Calu3 (cell line): ENCODE measurements at regions not wholly inside any gene's neighbourhood (a gene's known extent, or its start where the extent isn't known, plus 50 kb on each side); places are given as distances from the start of the nearest gene placed in this dataset.

ENCODE experiments used
- BruUV-seq: library from RNA; stranded (reverse); fragments of 400-500 nt; replicated peaks from 2 replicates; lab custom pipeline; 2021; lab: Mats Ljungman, UMichigan
- CTCF ChIA-PET: fragments of 300-600 bp; sonication (Branson Sonifier 250); formaldehyde crosslinking; loops from one replicate; lab custom pipeline; 2022; ENCODE audit warnings: antibody characterized with exemption; lab: Charles Lee
- DNase-seq: peaks from one replicate; pipeline ENCODE4 v3.0.0; 2022
- H3K27ac Mint-ChIP-seq: one replicate; pipeline ENCODE4 v1.8.0; 2022; ENCODE audit warnings: mixed read lengths; ENCODE audit not compliant: unreplicated experiment
- H3K27me3 Mint-ChIP-seq: one replicate; pipeline ENCODE4 v1.8.0; 2022; ENCODE audit warnings: mixed read lengths; ENCODE audit not compliant: unreplicated experiment
- H3K36me3 Mint-ChIP-seq: one replicate; pipeline ENCODE4 v1.8.0; 2022; ENCODE audit warnings: mild to moderate bottlenecking, moderate library complexity, mixed read lengths; ENCODE audit not compliant: insufficient read depth, unreplicated experiment
- H3K4me1 Mint-ChIP-seq: one replicate; pipeline ENCODE4 v1.8.0; 2022; ENCODE audit warnings: mild to moderate bottlenecking, low read depth, mixed read lengths; ENCODE audit not compliant: unreplicated experiment
- H3K4me3 Mint-ChIP-seq: one replicate; pipeline ENCODE4 v1.8.0; 2022; ENCODE audit warnings: mild to moderate bottlenecking, low read depth, moderate library complexity, mixed read lengths; ENCODE audit not compliant: unreplicated experiment
- H3K9me3 Mint-ChIP-seq: one replicate; pipeline ENCODE4 v1.8.0; 2022; ENCODE audit warnings: low read depth, mixed read lengths; ENCODE audit not compliant: unreplicated experiment
- intact Hi-C: fragments of 100-400 bp; cut with micrococcal nuclease; formaldehyde crosslinking; loops from one replicate; pipeline ENCODE4 v1.10.0; 2022; ENCODE audit not compliant: unreplicated experiment
- TF ChIP-seq, protein P1 (sequence below): fragments of 200-600 bp; IDR thresholded peaks from one replicate; pipeline ENCODE4 v1.8.0; 2022; ENCODE audit warnings: antibody characterized with exemption; ENCODE audit not compliant: unreplicated experiment

- Mint-ChIP-seq H3K4me1 (no peaks in the 10 kb centered on the region), H3K27me3 (peaks cover 17% of the 10 kb centered on the region), H3K4me3 (no peak overlapping the region), H3K27ac (no peak overlapping the region), H3K36me3 (no peaks in the 10 kb centered on the region), H3K9me3 (no peaks in the 10 kb centered on the region)
- intact Hi-C loops = no loop called here
- TF ChIP-seq, protein P1, sequence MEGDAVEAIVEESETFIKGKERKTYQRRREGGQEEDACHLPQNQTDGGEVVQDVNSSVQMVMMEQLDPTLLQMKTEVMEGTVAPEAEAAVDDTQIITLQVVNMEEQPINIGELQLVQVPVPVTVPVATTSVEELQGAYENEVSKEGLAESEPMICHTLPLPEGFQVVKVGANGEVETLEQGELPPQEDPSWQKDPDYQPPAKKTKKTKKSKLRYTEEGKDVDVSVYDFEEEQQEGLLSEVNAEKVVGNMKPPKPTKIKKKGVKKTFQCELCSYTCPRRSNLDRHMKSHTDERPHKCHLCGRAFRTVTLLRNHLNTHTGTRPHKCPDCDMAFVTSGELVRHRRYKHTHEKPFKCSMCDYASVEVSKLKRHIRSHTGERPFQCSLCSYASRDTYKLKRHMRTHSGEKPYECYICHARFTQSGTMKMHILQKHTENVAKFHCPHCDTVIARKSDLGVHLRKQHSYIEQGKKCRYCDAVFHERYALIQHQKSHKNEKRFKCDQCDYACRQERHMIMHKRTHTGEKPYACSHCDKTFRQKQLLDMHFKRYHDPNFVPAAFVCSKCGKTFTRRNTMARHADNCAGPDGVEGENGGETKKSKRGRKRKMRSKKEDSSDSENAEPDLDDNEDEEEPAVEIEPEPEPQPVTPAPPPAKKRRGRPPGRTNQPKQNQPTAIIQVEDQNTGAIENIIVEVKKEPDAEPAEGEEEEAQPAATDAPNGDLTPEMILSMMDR = no peak
- no TSS peak for BruUV-seq
- CTCF ChIA-PET = no interaction called here
- DNase-seq = no peak
Measured at GRCh38 chr9:7523426-7524043, 276.0 kb downstream of the DMAC1 start.

GRCh38 chr9:7520396-7520795, 279.2 kb downstream of the DMAC1 start:
- BruUV-seq = no TSS peak
- CTCF ChIA-PET = no interaction called here
- H3K27me3 Mint-ChIP-seq = peaks cover 18% of the 10 kb centered on the region
- intact Hi-C loops = no loop called here
- no peaks in the 10 kb centered on the region for H3K36me3 Mint-ChIP-seq
- no peak overlapping the region for H3K4me3 Mint-ChIP-seq
- H3K9me3 Mint-ChIP-seq = no peaks in the 10 kb centered on the region
- TF ChIP-seq, protein P1 = no peak
- no peak for DNase-seq
- no peaks in the 10 kb centered on the region for H3K4me1 Mint-ChIP-seq
- no peak overlapping the region for H3K27ac Mint-ChIP-seq

DNA sequence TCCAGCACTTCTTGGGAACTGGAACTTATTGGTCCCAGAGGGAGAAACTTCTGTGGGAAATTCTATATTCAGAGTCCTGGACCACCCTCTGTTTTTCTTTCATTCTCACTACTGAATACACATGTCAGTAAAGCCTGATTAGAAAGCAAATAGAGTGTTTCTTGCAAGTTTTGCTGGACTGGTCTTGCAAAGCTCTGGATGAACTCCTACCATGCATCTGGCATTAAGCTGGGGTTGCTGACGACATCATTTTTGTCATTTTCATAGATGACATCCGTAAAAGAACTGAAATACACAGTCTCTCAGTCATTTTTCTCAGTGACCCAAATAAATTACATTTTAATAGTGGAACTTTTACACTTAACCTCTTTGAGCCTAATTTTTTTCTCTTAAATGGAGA, 283.2 kb downstream of the DMAC1 start:
- TF ChIP-seq, protein P1 = no peak
- Mint-ChIP-seq H3K9me3 (no peaks in the 10 kb centered on the region), H3K4me1 (no peaks in the 10 kb centered on the region), H3K27ac (no peak overlapping the region), H3K27me3 (peaks cover 27% of the 10 kb centered on the region), H3K4me3 (no peak overlapping the region), H3K36me3 (no peaks in the 10 kb centered on the region)
- no TSS peak for BruUV-seq
- CTCF ChIA-PET = no interaction called here
- intact Hi-C loops = no loop called here
- no peak for DNase-seq

DNA sequence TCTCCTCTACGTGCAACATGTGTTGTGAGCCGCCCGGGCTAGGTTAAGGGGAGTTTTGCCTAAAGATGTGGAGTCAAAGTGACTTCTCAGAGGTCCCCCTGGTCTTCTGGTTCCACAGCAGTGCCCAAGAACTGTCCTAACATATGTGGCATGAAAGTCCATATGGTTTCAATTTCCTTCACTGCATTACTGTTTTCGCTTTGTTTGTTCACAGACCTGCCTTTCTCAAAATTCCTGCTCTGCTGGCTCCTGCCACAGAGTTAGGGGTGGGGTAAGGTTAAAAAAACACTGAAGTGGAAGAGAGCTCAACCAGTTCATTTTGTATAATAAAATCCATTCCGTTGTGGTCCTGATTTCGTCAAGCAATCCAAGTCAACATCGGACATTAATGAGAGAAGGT, 289.4 kb downstream of the DMAC1 start:
- Mint-ChIP-seq H3K4me3 (no peak overlapping the region), H3K27ac (no peak overlapping the region), H3K4me1 (no peaks in the 10 kb centered on the region), H3K36me3 (no peaks in the 10 kb centered on the region), H3K27me3 (peaks cover 21% of the 10 kb centered on the region), H3K9me3 (no peaks in the 10 kb centered on the region)
- CTCF ChIA-PET = no interaction called here
- no TSS peak for BruUV-seq
- TF ChIP-seq, protein P1 = no peak
- no peak for DNase-seq
- intact Hi-C loops = no loop called here
